ENCODE measurements at regions not wholly inside any gene's neighbourhood (a gene's known extent, or its start where the extent isn't known, plus 50 kb on each side); places are given as distances from the start of the nearest gene placed in this dataset.

GRCh38 chr6:4714961-4715501, 61.2 kb upstream of the CDYL start:
- peaks cover 3% of the 10 kb centered on the region for H3K9me3 Mint-ChIP-seq (ENCODE audit: low read depth)
- no peak overlapping the region for H3K27ac Mint-ChIP-seq (ENCODE audit: unreplicated experiment)
- no peaks in the 10 kb centered on the region for H3K27me3 Mint-ChIP-seq (ENCODE audit: low read depth)
- H3K4me1 Mint-ChIP-seq (ENCODE audit: low read depth): no peaks in the 10 kb centered on the region
- no peak for DNase-seq (ENCODE audit: low spot score)
- H3K4me3 Mint-ChIP-seq (ENCODE audit: unreplicated experiment): no peak overlapping the region
- H3K36me3 Mint-ChIP-seq (ENCODE audit: low read depth): no peaks in the 10 kb centered on the region
- no peak for TF ChIP-seq CTCF (IDR thresholded peaks at IDR 0.05)

- H3K4me1 Mint-ChIP-seq (ENCODE audit: low read depth): no peaks in the 10 kb centered on the region
- TF ChIP-seq CTCF (IDR thresholded peaks at IDR 0.05): no peak
These were observed 63.9 kb upstream of the CDYL start for GRCh38 chr6:4712291-4712690.

DNA sequence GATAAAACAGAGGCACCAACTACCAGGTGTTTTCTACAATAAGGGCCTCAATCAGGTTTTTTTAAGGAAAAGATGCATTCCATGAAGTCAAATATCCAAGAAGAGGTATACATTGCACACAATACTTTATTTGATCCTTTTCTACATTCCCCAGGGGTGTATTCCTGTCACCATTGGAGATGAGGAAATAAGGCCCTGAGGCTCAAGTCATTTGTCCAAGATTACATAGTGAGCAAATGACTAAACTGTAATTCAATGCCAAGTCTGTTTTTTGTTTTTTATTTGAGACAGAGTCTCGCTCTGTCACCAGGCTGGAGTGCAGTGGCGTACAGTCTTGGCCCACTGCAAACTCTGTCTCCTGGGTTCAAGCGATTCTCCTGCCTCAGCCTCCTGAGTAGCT, 69.2 kb upstream of the CDYL start:
- H3K27me3 Mint-ChIP-seq (ENCODE audit: low read depth): no peaks in the 10 kb centered on the region
- no peak overlapping the region for H3K4me3 Mint-ChIP-seq (ENCODE audit: unreplicated experiment)
- H3K9me3 Mint-ChIP-seq (ENCODE audit: low read depth): no peaks in the 10 kb centered on the region
- no peak overlapping the region for H3K27ac Mint-ChIP-seq (ENCODE audit: unreplicated experiment)
- TF ChIP-seq CTCF (IDR thresholded peaks at IDR 0.05): no peak
- H3K36me3 Mint-ChIP-seq (ENCODE audit: low read depth): no peaks in the 10 kb centered on the region
- H3K4me1 Mint-ChIP-seq (ENCODE audit: low read depth): no peaks in the 10 kb centered on the region
- DNase-seq (ENCODE audit: low spot score): no peak

More at GRCh38 chr6:4712291-4712690, 63.9 kb upstream of the CDYL start:
- DNase-seq (ENCODE audit: low spot score): no peak
- no peaks in the 10 kb centered on the region for H3K36me3 Mint-ChIP-seq (ENCODE audit: low read depth)
- H3K4me3 Mint-ChIP-seq (ENCODE audit: unreplicated experiment): no peak overlapping the region
- H3K27me3 Mint-ChIP-seq (ENCODE audit: low read depth): no peaks in the 10 kb centered on the region
- no peak overlapping the region for H3K27ac Mint-ChIP-seq (ENCODE audit: unreplicated experiment)
- peaks cover 3% of the 10 kb centered on the region for H3K9me3 Mint-ChIP-seq (ENCODE audit: low read depth)

DNA sequence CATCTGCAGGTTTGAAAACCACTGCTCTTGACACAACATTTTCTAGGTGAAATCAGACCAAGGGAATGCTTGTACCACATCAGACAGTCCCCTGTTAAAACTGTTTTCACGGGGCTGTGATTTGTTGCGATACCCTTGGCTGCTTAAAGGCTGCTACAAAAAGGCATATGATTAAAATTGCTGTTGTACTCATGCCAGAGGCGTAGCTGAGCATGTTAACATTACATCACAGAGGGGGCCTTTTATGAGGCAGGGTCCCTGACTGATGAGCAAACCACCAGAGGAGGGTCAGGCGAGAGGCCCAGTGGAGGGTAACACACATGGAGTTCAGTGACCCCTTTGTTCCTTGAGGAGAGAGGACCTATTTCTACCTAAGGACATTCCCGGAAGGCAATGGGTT, 70.4 kb upstream of the CDYL start:
- DNase-seq (ENCODE audit: low spot score): no peak
- Mint-ChIP-seq H3K36me3 (ENCODE audit: low read depth) (no peaks in the 10 kb centered on the region), H3K9me3 (ENCODE audit: low read depth) (no peaks in the 10 kb centered on the region), H3K4me3 (ENCODE audit: unreplicated experiment) (no peak overlapping the region), H3K27ac (ENCODE audit: unreplicated experiment) (no peak overlapping the region), H3K4me1 (ENCODE audit: low read depth) (no peaks in the 10 kb centered on the region), H3K27me3 (ENCODE audit: low read depth) (no peaks in the 10 kb centered on the region)
- no peak for TF ChIP-seq CTCF (IDR thresholded peaks at IDR 0.05)

DNA sequence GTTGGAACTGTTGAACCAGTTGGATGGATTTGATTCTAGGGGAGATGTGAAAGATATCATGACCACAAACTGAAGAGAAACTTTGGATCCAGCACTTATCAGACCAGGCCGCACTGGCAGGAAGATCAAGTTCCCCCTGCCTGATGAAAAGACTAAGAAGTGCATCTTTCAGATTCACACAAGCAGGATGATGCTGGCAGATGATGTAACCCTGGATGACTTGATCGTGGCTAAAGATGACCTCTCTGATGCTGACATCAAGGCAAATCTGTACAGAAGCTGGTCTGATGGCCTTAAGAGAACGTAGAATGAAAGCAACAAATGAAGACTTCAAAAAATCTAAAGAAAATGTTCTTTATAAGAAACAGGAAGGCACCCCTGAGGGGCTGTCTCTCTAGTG, 72.8 kb upstream of the CDYL start:
- no peaks in the 10 kb centered on the region for H3K36me3 Mint-ChIP-seq (ENCODE audit: low read depth)
- no peak for TF ChIP-seq CTCF (IDR thresholded peaks at IDR 0.05)
- no peak overlapping the region for H3K4me3 Mint-ChIP-seq (ENCODE audit: unreplicated experiment)
- DNase-seq (ENCODE audit: low spot score): no peak
- no peaks in the 10 kb centered on the region for H3K27me3 Mint-ChIP-seq (ENCODE audit: low read depth)
- H3K4me1 Mint-ChIP-seq (ENCODE audit: low read depth): no peaks in the 10 kb centered on the region
- no peaks in the 10 kb centered on the region for H3K9me3 Mint-ChIP-seq (ENCODE audit: low read depth)
- H3K27ac Mint-ChIP-seq (ENCODE audit: unreplicated experiment): no peak overlapping the region

All from chondrocyte (in vitro differentiated cells).